ENCODE measurements at regions not wholly inside any gene's neighbourhood (a gene's known extent, or its start where the extent isn't known, plus 50 kb on each side); places are given as distances from the start of the nearest gene placed in this dataset.

DNA sequence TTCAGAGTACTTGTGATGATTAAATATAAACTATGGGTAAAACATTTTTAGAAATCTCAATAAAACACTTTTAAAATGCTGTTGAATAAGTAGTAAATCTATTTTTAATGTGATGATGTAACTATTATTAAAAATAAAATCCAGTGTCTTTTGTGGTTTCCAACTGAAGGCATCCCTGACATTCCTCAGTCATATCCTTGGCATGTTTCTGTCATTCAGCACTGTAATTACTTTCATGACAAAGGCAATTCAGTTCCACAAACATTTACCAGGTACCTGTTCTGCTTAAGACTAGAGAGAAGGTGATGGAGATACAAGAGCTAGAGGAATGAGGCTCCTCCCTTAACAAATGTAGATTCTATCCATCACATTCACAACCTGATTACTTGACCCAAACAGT, 518.7 kb upstream of the MAP3K7 start:
- TF ChIP-seq, protein P1, sequence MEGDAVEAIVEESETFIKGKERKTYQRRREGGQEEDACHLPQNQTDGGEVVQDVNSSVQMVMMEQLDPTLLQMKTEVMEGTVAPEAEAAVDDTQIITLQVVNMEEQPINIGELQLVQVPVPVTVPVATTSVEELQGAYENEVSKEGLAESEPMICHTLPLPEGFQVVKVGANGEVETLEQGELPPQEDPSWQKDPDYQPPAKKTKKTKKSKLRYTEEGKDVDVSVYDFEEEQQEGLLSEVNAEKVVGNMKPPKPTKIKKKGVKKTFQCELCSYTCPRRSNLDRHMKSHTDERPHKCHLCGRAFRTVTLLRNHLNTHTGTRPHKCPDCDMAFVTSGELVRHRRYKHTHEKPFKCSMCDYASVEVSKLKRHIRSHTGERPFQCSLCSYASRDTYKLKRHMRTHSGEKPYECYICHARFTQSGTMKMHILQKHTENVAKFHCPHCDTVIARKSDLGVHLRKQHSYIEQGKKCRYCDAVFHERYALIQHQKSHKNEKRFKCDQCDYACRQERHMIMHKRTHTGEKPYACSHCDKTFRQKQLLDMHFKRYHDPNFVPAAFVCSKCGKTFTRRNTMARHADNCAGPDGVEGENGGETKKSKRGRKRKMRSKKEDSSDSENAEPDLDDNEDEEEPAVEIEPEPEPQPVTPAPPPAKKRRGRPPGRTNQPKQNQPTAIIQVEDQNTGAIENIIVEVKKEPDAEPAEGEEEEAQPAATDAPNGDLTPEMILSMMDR (IDR thresholded peaks at IDR 0.05) = no peak
- TF ChIP-seq POLR2A (IDR thresholded peaks at IDR 0.05) = no peak
